ENCODE measurements at regions not wholly inside any gene's neighbourhood (a gene's known extent, or its start where the extent isn't known, plus 50 kb on each side); places are given as distances from the start of the nearest gene placed in this dataset.

DNA sequence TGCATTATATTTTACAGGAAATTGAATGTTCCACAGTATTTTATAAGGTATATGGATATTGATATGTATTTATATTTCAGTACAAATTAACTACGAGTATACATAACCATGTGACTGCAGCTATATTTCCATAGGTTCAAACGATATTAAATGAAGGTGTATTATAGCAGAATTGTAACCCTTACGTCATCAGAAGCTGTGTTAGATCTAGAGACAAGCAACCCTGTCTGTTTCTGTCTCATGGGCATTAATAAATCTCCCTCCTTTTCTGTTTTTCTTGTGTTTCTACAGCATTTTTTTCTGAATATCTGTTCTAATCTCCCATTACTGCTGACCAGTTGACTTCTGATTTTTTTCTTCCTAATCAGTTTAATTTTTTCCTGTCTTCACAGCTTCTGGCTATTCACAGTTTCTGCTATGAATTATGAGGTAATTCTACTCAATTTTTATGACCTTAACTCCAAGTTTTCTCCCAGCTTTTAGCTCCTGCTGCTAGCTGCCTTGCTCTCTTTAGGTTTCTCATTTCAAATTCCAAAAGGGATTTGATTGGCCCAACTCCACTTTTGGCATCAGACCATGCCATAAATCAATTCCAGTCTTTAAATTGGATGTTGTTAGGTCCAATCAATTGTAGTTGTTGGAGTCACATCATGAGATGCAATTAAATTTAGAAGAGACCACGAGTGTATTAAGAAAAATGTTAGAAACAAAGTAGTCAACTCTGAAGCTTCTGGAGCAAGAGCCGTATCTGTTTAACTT, 277.5 kb upstream of the ZSWIM2 start:
- Histone ChIP-seq H3K4me1 (no peaks in the 10 kb centered on the region), H3K27me3 (no peaks in the 10 kb centered on the region), H3K36me3 (no peaks in the 10 kb centered on the region), H3K9me3 (no peaks in the 10 kb centered on the region), H3K4me3 (no peak overlapping the region), H3K27ac (no peak overlapping the region)
- TF ChIP-seq POLR2A (IDR thresholded peaks at IDR 0.05): no peak
- no peak for TF ChIP-seq EP300 (IDR thresholded peaks at IDR 0.05)
- TF ChIP-seq, protein P1, sequence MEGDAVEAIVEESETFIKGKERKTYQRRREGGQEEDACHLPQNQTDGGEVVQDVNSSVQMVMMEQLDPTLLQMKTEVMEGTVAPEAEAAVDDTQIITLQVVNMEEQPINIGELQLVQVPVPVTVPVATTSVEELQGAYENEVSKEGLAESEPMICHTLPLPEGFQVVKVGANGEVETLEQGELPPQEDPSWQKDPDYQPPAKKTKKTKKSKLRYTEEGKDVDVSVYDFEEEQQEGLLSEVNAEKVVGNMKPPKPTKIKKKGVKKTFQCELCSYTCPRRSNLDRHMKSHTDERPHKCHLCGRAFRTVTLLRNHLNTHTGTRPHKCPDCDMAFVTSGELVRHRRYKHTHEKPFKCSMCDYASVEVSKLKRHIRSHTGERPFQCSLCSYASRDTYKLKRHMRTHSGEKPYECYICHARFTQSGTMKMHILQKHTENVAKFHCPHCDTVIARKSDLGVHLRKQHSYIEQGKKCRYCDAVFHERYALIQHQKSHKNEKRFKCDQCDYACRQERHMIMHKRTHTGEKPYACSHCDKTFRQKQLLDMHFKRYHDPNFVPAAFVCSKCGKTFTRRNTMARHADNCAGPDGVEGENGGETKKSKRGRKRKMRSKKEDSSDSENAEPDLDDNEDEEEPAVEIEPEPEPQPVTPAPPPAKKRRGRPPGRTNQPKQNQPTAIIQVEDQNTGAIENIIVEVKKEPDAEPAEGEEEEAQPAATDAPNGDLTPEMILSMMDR (IDR thresholded peaks at IDR 0.05): no peak
- no peak for TF ChIP-seq POLR2AphosphoS5 (IDR thresholded peaks at IDR 0.05)
- ATAC-seq: no peak
- WGBS, 2 donors (ENCODE audit: low coverage in 1 of 2): 71 to 73% methylated on average over 5 of the region's 5 CpGs

DNA sequence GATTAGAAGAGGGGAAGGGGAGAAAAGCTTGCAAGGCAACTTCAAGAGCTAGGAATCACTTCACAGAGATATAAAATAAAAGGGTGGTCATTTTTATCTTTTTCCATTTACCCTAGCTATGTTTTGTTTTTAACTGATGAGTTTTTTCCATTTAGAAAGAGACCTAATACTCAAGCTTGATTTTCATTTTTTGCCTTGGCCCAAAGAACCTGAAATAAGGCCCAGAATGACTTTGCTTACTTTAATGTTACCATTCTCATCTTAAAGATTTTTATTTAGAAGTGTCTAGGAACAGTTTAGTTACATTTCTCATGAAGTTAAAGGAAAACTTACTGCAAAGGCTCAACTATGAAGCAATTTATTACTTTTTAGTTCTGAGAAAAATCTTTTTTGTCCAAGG, 276.3 kb upstream of the ZSWIM2 start:
- TF ChIP-seq POLR2AphosphoS5 (IDR thresholded peaks at IDR 0.05) (no peak), EP300 (IDR thresholded peaks at IDR 0.05) (no peak), POLR2A (IDR thresholded peaks at IDR 0.05) (no peak)
- TF ChIP-seq, protein P1 (IDR thresholded peaks at IDR 0.05): no peak
- no peaks in the 10 kb centered on the region for H3K27me3 ChIP-seq
- H3K27ac ChIP-seq: no peak overlapping the region
- H3K4me3 ChIP-seq: no peak overlapping the region
- no peak for ATAC-seq
- H3K36me3 ChIP-seq: no peaks in the 10 kb centered on the region
- H3K9me3 ChIP-seq: no peaks in the 10 kb centered on the region
- H3K4me1 ChIP-seq: no peaks in the 10 kb centered on the region

DNA sequence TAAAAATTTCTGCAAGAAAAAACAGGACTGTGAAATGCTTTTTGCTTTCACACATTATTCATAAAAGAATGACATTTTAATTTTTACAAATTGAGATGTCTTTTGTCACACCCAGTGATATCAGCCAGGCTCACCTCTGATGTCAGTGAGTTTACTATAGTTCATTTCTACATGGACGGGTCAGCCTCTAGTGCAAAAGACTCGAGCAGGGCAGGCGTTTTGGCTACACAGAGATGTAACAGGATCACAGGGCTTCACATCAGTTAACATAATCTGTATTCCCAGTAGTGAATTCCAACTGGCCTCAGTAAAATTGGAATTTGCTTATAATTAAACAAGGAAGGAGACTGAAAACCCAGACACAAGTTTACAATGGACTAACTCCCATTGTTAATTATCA, 275.6 kb upstream of the ZSWIM2 start:
- no peaks in the 10 kb centered on the region for H3K27me3 ChIP-seq
- no peak overlapping the region for H3K27ac ChIP-seq
- ATAC-seq: peak; percentile 58
- H3K9me3 ChIP-seq: no peaks in the 10 kb centered on the region
- H3K4me1 ChIP-seq: no peaks in the 10 kb centered on the region
- TF ChIP-seq POLR2A (IDR thresholded peaks at IDR 0.05) (no peak), POLR2AphosphoS5 (IDR thresholded peaks at IDR 0.05) (no peak), EP300 (IDR thresholded peaks at IDR 0.05) (no peak)
- TF ChIP-seq, protein P1 (IDR thresholded peaks at IDR 0.05): no peak
- H3K4me3 ChIP-seq: no peak overlapping the region
- WGBS, 2 donors (ENCODE audit: low coverage in 1 of 2): 35 to 45% methylated on average over 3 of the region's 3 CpGs
- H3K36me3 ChIP-seq: no peaks in the 10 kb centered on the region

DNA sequence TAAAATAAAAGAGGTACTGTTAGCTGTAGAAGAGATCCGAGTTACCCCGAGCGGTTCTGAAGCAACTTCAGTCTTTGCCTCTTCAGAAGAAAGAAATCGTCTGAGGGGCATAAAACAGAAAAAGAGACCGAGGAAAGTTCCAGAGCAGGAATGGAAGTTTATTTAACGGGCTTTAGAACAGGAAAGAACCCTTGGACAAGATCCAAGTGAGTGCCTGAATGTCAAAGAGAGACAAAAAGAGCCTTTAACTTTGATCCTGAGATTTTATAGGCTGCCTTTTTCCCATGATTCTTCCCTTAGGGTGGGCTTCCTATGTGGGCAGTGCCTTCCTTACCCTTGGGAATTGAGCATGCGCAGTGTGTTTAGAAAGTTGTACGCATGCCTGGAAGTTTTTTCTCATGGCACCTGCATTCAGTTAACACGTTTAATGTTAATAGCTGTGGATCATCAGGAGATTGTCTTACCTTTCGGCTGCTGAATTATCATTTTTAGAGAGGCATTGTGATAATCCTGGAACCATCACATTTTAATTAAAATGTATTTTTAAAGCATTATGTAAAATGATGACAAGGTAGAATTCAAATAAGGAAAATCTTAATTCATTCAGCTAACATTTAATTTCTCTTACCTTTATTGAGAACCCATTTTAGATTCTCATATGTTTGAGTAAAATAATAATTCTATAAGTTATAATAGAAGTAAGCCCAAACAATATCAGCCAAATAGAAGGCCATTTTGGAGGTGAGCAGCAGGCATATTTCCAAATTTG, 269.5 kb upstream of the ZSWIM2 start:
- Histone ChIP-seq H3K4me3 (no peak overlapping the region), H3K27me3 (no peaks in the 10 kb centered on the region), H3K27ac (no peak overlapping the region), H3K36me3 (no peaks in the 10 kb centered on the region), H3K9me3 (no peaks in the 10 kb centered on the region), H3K4me1 (no peaks in the 10 kb centered on the region)
- 82 to 84% methylated on average over 8 to 10 of the region's 10 CpGs for WGBS, 2 donors (ENCODE audit: low coverage in 1 of 2)
- TF ChIP-seq EP300 (IDR thresholded peaks at IDR 0.05): no peak
- TF ChIP-seq POLR2AphosphoS5 (IDR thresholded peaks at IDR 0.05): no peak
- no peak for TF ChIP-seq POLR2A (IDR thresholded peaks at IDR 0.05)
- TF ChIP-seq, protein P1 (IDR thresholded peaks at IDR 0.05): no peak
- ATAC-seq: no peak

DNA sequence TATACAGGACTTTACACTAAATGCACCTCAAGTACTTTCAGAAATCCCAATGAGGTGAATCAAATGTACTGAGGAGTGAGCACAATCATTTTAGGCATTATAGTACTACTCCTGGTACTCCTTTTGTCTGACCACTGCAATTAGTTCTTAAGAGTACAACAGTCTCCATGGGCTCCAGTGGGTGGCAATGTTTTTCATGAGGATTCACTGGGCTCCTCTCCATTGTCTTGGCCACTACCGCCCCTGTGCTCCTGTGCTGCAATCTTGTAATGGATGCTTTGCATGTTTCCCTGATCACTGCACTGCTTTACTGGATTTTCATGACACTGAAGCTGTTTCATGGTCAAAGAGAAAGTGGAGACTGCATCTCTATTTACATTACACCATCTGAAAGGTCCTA, 268.5 kb upstream of the ZSWIM2 start:
- ATAC-seq: no peak
- WGBS, 2 donors (ENCODE audit: low coverage in 1 of 2): 67% methylated on average over 1 of the region's 1 CpG; no CpG with 5 or more reads in 1 of the 2 donors
- Histone ChIP-seq H3K4me3 (no peak overlapping the region), H3K27me3 (no peaks in the 10 kb centered on the region), H3K9me3 (no peaks in the 10 kb centered on the region), H3K27ac (no peak overlapping the region), H3K4me1 (no peaks in the 10 kb centered on the region), H3K36me3 (no peaks in the 10 kb centered on the region)
- TF ChIP-seq, protein P1 (IDR thresholded peaks at IDR 0.05): no peak
- TF ChIP-seq POLR2AphosphoS5 (IDR thresholded peaks at IDR 0.05) (no peak), POLR2A (IDR thresholded peaks at IDR 0.05) (no peak), EP300 (IDR thresholded peaks at IDR 0.05) (no peak)

All from gastroesophageal sphincter (tissue), 4 donors.